Fibroblast of mammary gland (primary cell): ENCODE measurements at regions not wholly inside any gene's neighbourhood (a gene's known extent, or its start where the extent isn't known, plus 50 kb on each side); places are given as distances from the start of the nearest gene placed in this dataset.
"Not testable (repeated sequence)": the region's sequence is repeated elsewhere in the genome, so short reads cannot be mapped to it uniquely, and the experiment has no call there.

Experiments used
- DNase-seq: peaks from one replicate; pipeline ENCODE4 v3.0.0-alpha.2; 2010; ENCODE audit warnings: low read depth
- H3K4me3 ChIP-seq: 2 replicates; pipeline ENCODE4 v1.5.1; 2011; ENCODE audit warnings: low read depth, mild to moderate bottlenecking, low read length, moderate library complexity; ENCODE audit not compliant: control insufficient read depth
- CTCF ChIP-seq: conservative IDR thresholded peaks from 2 replicates; pipeline ENCODE4 v1.5.1; 2011; ENCODE audit warnings: low read depth, low read length, inconsistent platforms; ENCODE audit not compliant: control insufficient read depth, insufficient read depth

- no peak overlapping the region for H3K4me3 ChIP-seq
- TF ChIP-seq CTCF = no peak
- no peak for DNase-seq
Measured at GRCh38 chr1:185468626-185469025, 151.6 kb upstream of the IVNS1ABP start.

GRCh38 chr1:185467122-185467521 is 150.1 kb upstream of the IVNS1ABP start:
- DNase-seq = no peak
- no peak for TF ChIP-seq CTCF
- H3K4me3 ChIP-seq = no peak overlapping the region

- no peak for DNase-seq
- no peak overlapping the region for H3K4me3 ChIP-seq
- no peak for TF ChIP-seq CTCF
Measured at GRCh38 chr1:185464777-185465176, 147.7 kb upstream of the IVNS1ABP start.

- H3K4me3 ChIP-seq = no peak overlapping the region
- no peak for DNase-seq
- no peak for TF ChIP-seq CTCF
Measured at GRCh38 chr1:185463433-185463832, 146.4 kb upstream of the IVNS1ABP start.

GRCh38 chr1:185463011-185463410 is 146.0 kb upstream of the IVNS1ABP start:
- no peak for TF ChIP-seq CTCF
- no peak for DNase-seq
- no peak overlapping the region for H3K4me3 ChIP-seq

GRCh38 chr1:185460723-185461122 is 143.7 kb upstream of the IVNS1ABP start:
- not testable (repeated sequence) for H3K4me3 ChIP-seq, DNase-seq

- no peak for TF ChIP-seq CTCF
- H3K4me3 ChIP-seq = no peak overlapping the region
- no peak for DNase-seq
Measured at GRCh38 chr1:185459141-185459540, 142.1 kb upstream of the IVNS1ABP start.
